ENCODE measurements at regions not wholly inside any gene's neighbourhood (a gene's known extent, or its start where the extent isn't known, plus 50 kb on each side); places are given as distances from the start of the nearest gene placed in this dataset.

- intact Hi-C loops (cut with DNase I), result no loop called here
- Histone ChIP-seq H3K9me3 (no peaks in the 10 kb centered on the region), H3K4me3 (no peak overlapping the region), H3K4me1 (no peaks in the 10 kb centered on the region), H3K27me3 (ENCODE audit: insufficient read depth in 3 of 3, low read length in 2 of 3) (no peaks in the 10 kb centered on the region), H3K27ac (no peak overlapping the region), H3K36me3 (ENCODE audit: insufficient read depth in 1 of 2, low read depth in 1 of 2) (no peaks in the 10 kb centered on the region)
- no peak for TF ChIP-seq CTCF (IDR thresholded peaks at IDR 0.05)
- DNase-seq, result no peak
- no peak for ATAC-seq
- WGBS, 3 donors, result 71 to 88% (median 76%) methylated on average over 4 of the region's 4 CpGs
These were observed 461.4 kb downstream of the FAT4 start for GRCh38 chr4:125776146-125776545.

- no peak for DNase-seq
- no peak overlapping the region for H3K27ac ChIP-seq
- H3K4me3 ChIP-seq, result no peak overlapping the region
- no peak for ATAC-seq
- H3K9me3 ChIP-seq, result no peaks in the 10 kb centered on the region
- no peaks in the 10 kb centered on the region for H3K4me1 ChIP-seq
- intact Hi-C loops (cut with DNase I), result no loop called here
- no peaks in the 10 kb centered on the region for H3K36me3 ChIP-seq (ENCODE audit: insufficient read depth in 1 of 2, low read depth in 1 of 2)
- H3K27me3 ChIP-seq (ENCODE audit: insufficient read depth in 3 of 3, low read length in 2 of 3), result no peaks in the 10 kb centered on the region
- TF ChIP-seq CTCF (IDR thresholded peaks at IDR 0.05), result no peak
These were observed 465.4 kb downstream of the FAT4 start for GRCh38 chr4:125780164-125780563.

GRCh38 chr4:125780747-125781146 lies 466.0 kb downstream of the FAT4 start:
- no peak overlapping the region for H3K4me3 ChIP-seq
- no peaks in the 10 kb centered on the region for H3K4me1 ChIP-seq
- H3K27me3 ChIP-seq (ENCODE audit: insufficient read depth in 3 of 3, low read length in 2 of 3), result no peaks in the 10 kb centered on the region
- TF ChIP-seq CTCF (IDR thresholded peaks at IDR 0.05), result no peak
- no peak overlapping the region for H3K27ac ChIP-seq
- ATAC-seq, result no peak
- H3K36me3 ChIP-seq (ENCODE audit: insufficient read depth in 1 of 2, low read depth in 1 of 2), result no peaks in the 10 kb centered on the region
- 71 to 81% (median 77%) methylated on average over 3 of the region's 3 CpGs for WGBS, 3 donors
- DNase-seq, result no peak
- intact Hi-C loops (cut with DNase I), result no loop called here
- H3K9me3 ChIP-seq, result no peaks in the 10 kb centered on the region

- Histone ChIP-seq H3K4me1 (no peaks in the 10 kb centered on the region), H3K27ac (no peak overlapping the region), H3K9me3 (no peaks in the 10 kb centered on the region), H3K36me3 (ENCODE audit: insufficient read depth in 1 of 2, low read depth in 1 of 2) (no peaks in the 10 kb centered on the region), H3K4me3 (no peak overlapping the region), H3K27me3 (ENCODE audit: insufficient read depth in 3 of 3, low read length in 2 of 3) (no peaks in the 10 kb centered on the region)
- no peak for TF ChIP-seq CTCF (IDR thresholded peaks at IDR 0.05)
- intact Hi-C loops (cut with DNase I), result no loop called here
- DNase-seq, result no peak
- no peak for ATAC-seq
- WGBS, 3 donors, result 29 to 36% (median 33%) methylated on average over 4 of the region's 4 CpGs
These were observed 466.9 kb downstream of the FAT4 start for GRCh38 chr4:125781651-125782050.

GRCh38 chr4:125784741-125785140 lies 470.0 kb downstream of the FAT4 start:
- intact Hi-C loops (cut with DNase I), result no loop called here
- Histone ChIP-seq H3K36me3 (ENCODE audit: insufficient read depth in 1 of 2, low read depth in 1 of 2) (no peaks in the 10 kb centered on the region), H3K4me3 (no peak overlapping the region), H3K27ac (no peak overlapping the region), H3K9me3 (no peaks in the 10 kb centered on the region), H3K4me1 (no peaks in the 10 kb centered on the region), H3K27me3 (ENCODE audit: insufficient read depth in 3 of 3, low read length in 2 of 3) (no peaks in the 10 kb centered on the region)
- DNase-seq, result no peak
- ATAC-seq, result no peak
- no peak for TF ChIP-seq CTCF (IDR thresholded peaks at IDR 0.05)

Measured in psoas muscle (tissue), 7 donors.